ENCODE measurements at regions not wholly inside any gene's neighbourhood (a gene's known extent, or its start where the extent isn't known, plus 50 kb on each side); places are given as distances from the start of the nearest gene placed in this dataset.

DNA sequence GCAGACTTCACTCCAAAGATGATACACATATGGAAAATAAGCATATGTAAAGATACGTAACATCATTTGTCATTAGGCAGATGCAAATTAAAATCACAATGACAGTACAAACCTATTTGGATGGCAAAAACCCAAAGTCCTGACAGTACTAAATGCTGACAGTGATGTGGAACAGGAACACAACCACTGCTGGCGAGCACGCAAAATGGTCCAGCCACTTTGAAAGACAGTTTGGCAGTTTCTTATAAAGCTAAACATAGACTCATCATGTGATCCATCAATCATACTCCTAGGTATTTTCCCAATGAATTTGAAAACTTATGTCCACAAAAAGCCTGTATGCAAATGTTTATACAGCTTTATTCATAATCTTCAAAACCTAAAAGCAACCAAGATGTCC is 200.7 kb downstream of the RAMP3 start:
- Histone ChIP-seq H3K4me3 (ENCODE audit: low read depth, low read length) (no peak overlapping the region), H3K27me3 (ENCODE audit: control insufficient read depth, insufficient read depth, low read length) (peaks cover 11% of the 10 kb centered on the region), H3K4me1 (ENCODE audit: control insufficient read depth, insufficient read depth, low read length, poor library complexity, severe bottlenecking) (no peaks in the 10 kb centered on the region), H3K9me3 (ENCODE audit: control insufficient read depth in 2 of 2, low read length in 2 of 2) (no peaks in the 10 kb centered on the region), H3K36me3 (ENCODE audit: control insufficient read depth, insufficient read depth, low read length) (no peaks in the 10 kb centered on the region), H3K27ac (ENCODE audit: insufficient read depth, low read length, poor library complexity, severe bottlenecking) (no peak overlapping the region)
- no peaks in the 10 kb centered on the region for H3K4me1 Mint-ChIP-seq
- no peak overlapping the region for H3K4me3 Mint-ChIP-seq
- ATAC-seq (ENCODE audit: low read depth in 2 of 2) (no peak), DNase-seq (no peak)
- peaks cover 32% of the 10 kb centered on the region for H3K27me3 Mint-ChIP-seq
- H3K27ac Mint-ChIP-seq = no peak overlapping the region
- H3K36me3 Mint-ChIP-seq = no peaks in the 10 kb centered on the region
- peaks cover 0 to 9% (median 1%) of the 10 kb centered on the region in 7 donors for H3K9me3 Mint-ChIP-seq

GRCh38 chr7:45359250-45359649 is 201.7 kb downstream of the RAMP3 start:
- peaks cover 6% of the 10 kb centered on the region for H3K27me3 ChIP-seq (ENCODE audit: control insufficient read depth, insufficient read depth, low read length)
- no peaks in the 10 kb centered on the region for H3K9me3 ChIP-seq (ENCODE audit: control insufficient read depth in 2 of 2, low read length in 2 of 2)
- DNase-seq (no peak), ATAC-seq (ENCODE audit: low read depth in 2 of 2) (no peak)
- no peak overlapping the region for H3K27ac ChIP-seq (ENCODE audit: insufficient read depth, low read length, poor library complexity, severe bottlenecking)
- no peaks in the 10 kb centered on the region for H3K4me1 Mint-ChIP-seq
- H3K4me3 ChIP-seq (ENCODE audit: low read depth, low read length) = no peak overlapping the region
- no peaks in the 10 kb centered on the region for H3K36me3 ChIP-seq (ENCODE audit: control insufficient read depth, insufficient read depth, low read length)
- peaks cover 32% of the 10 kb centered on the region for H3K27me3 Mint-ChIP-seq
- no peak overlapping the region for H3K27ac Mint-ChIP-seq
- H3K9me3 Mint-ChIP-seq = peaks cover 0 to 9% (median 1%) of the 10 kb centered on the region in 7 donors
- no peaks in the 10 kb centered on the region for H3K4me1 ChIP-seq (ENCODE audit: control insufficient read depth, insufficient read depth, low read length, poor library complexity, severe bottlenecking)
- H3K36me3 Mint-ChIP-seq = no peaks in the 10 kb centered on the region
- no peak overlapping the region for H3K4me3 Mint-ChIP-seq

DNA sequence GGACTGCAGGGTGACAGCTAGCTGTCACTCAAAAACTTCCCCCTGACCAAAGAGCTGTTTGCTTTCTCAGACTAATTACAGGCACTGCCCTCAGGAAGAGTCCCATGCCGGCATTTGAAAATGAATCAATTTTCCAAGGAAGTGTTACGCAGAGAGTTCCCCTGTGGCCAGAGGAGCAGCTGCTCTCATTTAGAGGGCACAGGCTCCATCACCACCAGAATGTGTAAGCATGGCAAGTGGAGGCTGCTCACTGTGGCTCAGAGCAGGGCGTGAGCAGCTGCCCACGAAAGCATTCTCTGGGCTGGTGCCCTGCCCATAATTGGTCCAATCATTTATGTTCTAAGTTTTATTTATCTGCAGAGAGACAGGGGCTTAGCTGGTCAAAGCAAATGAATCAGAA is 202.2 kb downstream of the RAMP3 start:
- Histone ChIP-seq H3K4me1 (ENCODE audit: control insufficient read depth, insufficient read depth, low read length, poor library complexity, severe bottlenecking) (no peaks in the 10 kb centered on the region), H3K4me3 (ENCODE audit: low read depth, low read length) (no peak overlapping the region), H3K27me3 (ENCODE audit: control insufficient read depth, insufficient read depth, low read length) (peaks cover 3% of the 10 kb centered on the region), H3K36me3 (ENCODE audit: control insufficient read depth, insufficient read depth, low read length) (no peaks in the 10 kb centered on the region), H3K27ac (ENCODE audit: insufficient read depth, low read length, poor library complexity, severe bottlenecking) (no peak overlapping the region), H3K9me3 (ENCODE audit: control insufficient read depth in 2 of 2, low read length in 2 of 2) (no peaks in the 10 kb centered on the region)
- Mint-ChIP-seq H3K9me3 (peaks cover 0 to 9% (median 1%) of the 10 kb centered on the region in 7 donors), H3K4me1 (no peaks in the 10 kb centered on the region), H3K4me3 (no peak overlapping the region), H3K36me3 (no peaks in the 10 kb centered on the region), H3K27me3 (peaks cover 32% of the 10 kb centered on the region), H3K27ac (no peak overlapping the region)
- DNase-seq (no peak), ATAC-seq (ENCODE audit: low read depth in 2 of 2) (no peak)

DNA sequence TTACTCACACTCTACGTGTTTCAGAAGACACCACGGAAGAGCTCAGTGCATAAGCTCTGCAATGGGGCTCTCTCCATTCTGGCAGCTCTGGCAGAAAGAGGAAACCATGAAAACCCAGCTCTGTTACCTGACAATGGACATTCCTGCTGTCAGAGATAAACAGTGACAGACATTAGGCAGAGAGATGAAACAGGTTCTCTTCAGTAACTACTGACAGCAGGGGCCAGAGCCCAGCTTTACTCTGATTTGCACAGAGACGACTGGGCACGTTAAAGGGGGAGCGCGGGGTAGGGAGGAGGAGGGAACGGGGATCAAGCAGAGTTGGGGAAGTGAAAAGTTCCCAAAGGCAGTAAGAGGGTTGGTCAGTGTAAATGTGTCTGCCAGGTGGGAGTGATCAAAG is 206.1 kb downstream of the RAMP3 start:
- no peaks in the 10 kb centered on the region for H3K4me1 ChIP-seq (ENCODE audit: control insufficient read depth, insufficient read depth, low read length, poor library complexity, severe bottlenecking)
- Mint-ChIP-seq H3K36me3 (no peaks in the 10 kb centered on the region), H3K27me3 (peaks cover 8% of the 10 kb centered on the region), H3K4me1 (no peaks in the 10 kb centered on the region), H3K4me3 (no peak overlapping the region), H3K27ac (no peak overlapping the region), H3K9me3 (peaks cover 0 to 9% (median 2%) of the 10 kb centered on the region in 7 donors)
- H3K4me3 ChIP-seq (ENCODE audit: low read depth, low read length) = no peak overlapping the region
- H3K27me3 ChIP-seq (ENCODE audit: control insufficient read depth, insufficient read depth, low read length) = no peaks in the 10 kb centered on the region
- H3K9me3 ChIP-seq (ENCODE audit: control insufficient read depth in 2 of 2, low read length in 2 of 2) = no peaks in the 10 kb centered on the region
- DNase-seq = no peak
- no peak overlapping the region for H3K27ac ChIP-seq (ENCODE audit: insufficient read depth, low read length, poor library complexity, severe bottlenecking)
- H3K36me3 ChIP-seq (ENCODE audit: control insufficient read depth, insufficient read depth, low read length) = no peaks in the 10 kb centered on the region
- no peak for ATAC-seq (ENCODE audit: low read depth in 2 of 2)

GRCh38 chr7:45365341-45365740 is 207.8 kb downstream of the RAMP3 start:
- H3K4me1 ChIP-seq (ENCODE audit: control insufficient read depth, insufficient read depth, low read length, poor library complexity, severe bottlenecking) = no peaks in the 10 kb centered on the region

DNA sequence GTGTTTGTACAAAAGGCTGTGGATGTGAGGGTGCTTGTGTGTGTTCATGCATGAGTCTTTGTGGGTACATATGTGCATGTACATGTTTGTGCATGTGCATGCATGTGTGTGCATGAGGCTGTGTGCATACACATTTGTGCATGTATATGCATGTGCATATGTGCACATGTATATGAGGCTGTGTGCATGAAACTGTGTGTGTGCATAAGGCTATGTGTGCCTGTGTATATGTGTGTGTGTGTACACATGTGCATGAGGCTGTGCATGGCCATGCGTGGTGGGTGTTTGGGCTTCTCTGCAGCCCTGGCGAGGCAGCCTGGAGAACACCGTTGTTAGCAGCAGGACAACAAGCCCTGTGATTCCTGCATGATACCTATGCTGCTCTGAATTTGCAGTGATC is 207.7 kb upstream of the ADCY1 start:
- DNase-seq (no peak), ATAC-seq (ENCODE audit: low read depth in 2 of 2) (no peak)
- H3K27ac Mint-ChIP-seq = no peak overlapping the region
- H3K36me3 Mint-ChIP-seq = no peaks in the 10 kb centered on the region
- Histone ChIP-seq H3K27ac (ENCODE audit: insufficient read depth, low read length, poor library complexity, severe bottlenecking) (no peak overlapping the region), H3K4me3 (ENCODE audit: low read depth, low read length) (no peak overlapping the region), H3K36me3 (ENCODE audit: control insufficient read depth, insufficient read depth, low read length) (no peaks in the 10 kb centered on the region), H3K9me3 (ENCODE audit: control insufficient read depth in 2 of 2, low read length in 2 of 2) (no peaks in the 10 kb centered on the region), H3K27me3 (ENCODE audit: control insufficient read depth, insufficient read depth, low read length) (peaks cover 3% of the 10 kb centered on the region), H3K4me1 (ENCODE audit: control insufficient read depth, insufficient read depth, low read length, poor library complexity, severe bottlenecking) (no peaks in the 10 kb centered on the region)
- peaks cover 14% of the 10 kb centered on the region for H3K27me3 Mint-ChIP-seq
- H3K9me3 Mint-ChIP-seq = peaks cover 0 to 4% (median 0%) of the 10 kb centered on the region in 7 donors
- no peaks in the 10 kb centered on the region for H3K4me1 Mint-ChIP-seq
- H3K4me3 Mint-ChIP-seq = no peak overlapping the region

More at GRCh38 chr7:45365341-45365740, 207.8 kb downstream of the RAMP3 start:
- no peak overlapping the region for H3K4me3 Mint-ChIP-seq
- no peak overlapping the region for H3K27ac Mint-ChIP-seq
- peaks cover 12% of the 10 kb centered on the region for H3K27me3 Mint-ChIP-seq
- no peaks in the 10 kb centered on the region for H3K36me3 Mint-ChIP-seq
- DNase-seq = no peak
- no peak overlapping the region for H3K4me3 ChIP-seq (ENCODE audit: low read depth, low read length)
- peaks cover 0 to 4% (median 0%) of the 10 kb centered on the region in 7 donors for H3K9me3 Mint-ChIP-seq
- peaks cover 3% of the 10 kb centered on the region for H3K27me3 ChIP-seq (ENCODE audit: control insufficient read depth, insufficient read depth, low read length)
- no peak for ATAC-seq (ENCODE audit: low read depth in 2 of 2)
- no peak overlapping the region for H3K27ac ChIP-seq (ENCODE audit: insufficient read depth, low read length, poor library complexity, severe bottlenecking)
- no peaks in the 10 kb centered on the region for H3K36me3 ChIP-seq (ENCODE audit: control insufficient read depth, insufficient read depth, low read length)
- H3K9me3 ChIP-seq (ENCODE audit: control insufficient read depth in 2 of 2, low read length in 2 of 2) = no peaks in the 10 kb centered on the region
- H3K4me1 Mint-ChIP-seq = no peaks in the 10 kb centered on the region

GRCh38 chr7:45367026-45367425 is 207.1 kb upstream of the ADCY1 start:
- H3K9me3 ChIP-seq (ENCODE audit: control insufficient read depth in 2 of 2, low read length in 2 of 2) = no peaks in the 10 kb centered on the region
- no peaks in the 10 kb centered on the region for H3K4me1 ChIP-seq (ENCODE audit: control insufficient read depth, insufficient read depth, low read length, poor library complexity, severe bottlenecking)
- ATAC-seq (ENCODE audit: low read depth in 2 of 2) (no peak), DNase-seq (no peak)
- Mint-ChIP-seq H3K4me3 (no peak overlapping the region), H3K36me3 (no peaks in the 10 kb centered on the region), H3K27me3 (peaks cover 11% of the 10 kb centered on the region), H3K4me1 (no peaks in the 10 kb centered on the region), H3K27ac (no peak overlapping the region), H3K9me3 (peaks cover 0 to 4% (median 0%) of the 10 kb centered on the region in 7 donors)
- no peaks in the 10 kb centered on the region for H3K36me3 ChIP-seq (ENCODE audit: control insufficient read depth, insufficient read depth, low read length)
- no peak overlapping the region for H3K4me3 ChIP-seq (ENCODE audit: low read depth, low read length)
- H3K27me3 ChIP-seq (ENCODE audit: control insufficient read depth, insufficient read depth, low read length) = peaks cover 3% of the 10 kb centered on the region
- no peak overlapping the region for H3K27ac ChIP-seq (ENCODE audit: insufficient read depth, low read length, poor library complexity, severe bottlenecking)

GRCh38 chr7:45368129-45368807 is 205.9 kb upstream of the ADCY1 start:
- peaks cover 13% of the 10 kb centered on the region for H3K27me3 Mint-ChIP-seq
- H3K4me1 Mint-ChIP-seq = no peaks in the 10 kb centered on the region
- peaks cover 0 to 4% (median 0%) of the 10 kb centered on the region in 7 donors for H3K9me3 Mint-ChIP-seq
- no peaks in the 10 kb centered on the region for H3K36me3 Mint-ChIP-seq
- Histone ChIP-seq H3K4me1 (ENCODE audit: control insufficient read depth, insufficient read depth, low read length, poor library complexity, severe bottlenecking) (no peaks in the 10 kb centered on the region), H3K27ac (ENCODE audit: insufficient read depth, low read length, poor library complexity, severe bottlenecking) (no peak overlapping the region), H3K9me3 (ENCODE audit: control insufficient read depth in 2 of 2, low read length in 2 of 2) (no peaks in the 10 kb centered on the region), H3K4me3 (ENCODE audit: low read depth, low read length) (no peak overlapping the region), H3K36me3 (ENCODE audit: control insufficient read depth, insufficient read depth, low read length) (no peaks in the 10 kb centered on the region), H3K27me3 (ENCODE audit: control insufficient read depth, insufficient read depth, low read length) (peaks cover 3% of the 10 kb centered on the region)
- H3K4me3 Mint-ChIP-seq = no peak overlapping the region
- ATAC-seq (ENCODE audit: low read depth in 2 of 2) (no peak), DNase-seq (no peak)
- no peak overlapping the region for H3K27ac Mint-ChIP-seq

All from CD4-positive, CD25-positive, alpha-beta regulatory T cell (primary cell).